Heart left ventricle (tissue), 13 donors: ENCODE measurements at regions not wholly inside any gene's neighbourhood (a gene's known extent, or its start where the extent isn't known, plus 50 kb on each side); places are given as distances from the start of the nearest gene placed in this dataset.

Experiments
- POLR2A ChIP-seq, 2 donors: fragments of 450-650 bp; IDR thresholded peaks; one replicate each; pipeline ENCODE4 v1.6.1; 2017; ENCODE audit warnings: antibody characterized with exemption in 2 of 2, mild to moderate bottlenecking in 2 of 2, moderate library complexity in 2 of 2
- TF ChIP-seq, protein P1 (sequence below), 12 donors: fragments of 200-600 bp; sonication (generic) in 4 of 12; IDR thresholded peaks; one replicate each; pipeline versions ENCODE4 v1.5.0 to v1.8.0; 2018 to 2022; ENCODE audit warnings: antibody characterized with exemption in 12 of 12, mild to moderate bottlenecking in 5 of 12
- donor health status: ischemic (EF 13 %, LVEDD 7.1; RV severe dilation, severe dysfunction).
- donor health status: DM: no; HTN: yes; CAD: no.
- donor health status: DM: no; HTN: no; CAD: no.
- donor health status: ischemic (EF 25% LVEDD 6.9; RV normal size, moderate dysfunction).
- donor health status: ischemic (EF 25% LVEDD 5.7; RV mildly dilated, moderate dysfunction).
- donor health status: ischemic (EF 35%, LVEDD 5.7; RV mildly dilated, moderate dysfunction).
- donor health status: nonischemic (EF 11% LVEDD 7.7; RV severe dilation, severe dysfunction).
- donor health status: DM: yes; HTN: yes; CAD: no.
- donor health status: PGD.
- donor health status: ischemic (EF 29% LVEDD 5.4; RV normal size, mild dysfunction).
- donor health status: nonischemic (EF 23%, LVEDD 6.1; RV moderate dilation, normal function).

GRCh38 chr1:157278383-157279137 is 140.4 kb upstream of the ETV3 start:
- TF ChIP-seq, protein P1, sequence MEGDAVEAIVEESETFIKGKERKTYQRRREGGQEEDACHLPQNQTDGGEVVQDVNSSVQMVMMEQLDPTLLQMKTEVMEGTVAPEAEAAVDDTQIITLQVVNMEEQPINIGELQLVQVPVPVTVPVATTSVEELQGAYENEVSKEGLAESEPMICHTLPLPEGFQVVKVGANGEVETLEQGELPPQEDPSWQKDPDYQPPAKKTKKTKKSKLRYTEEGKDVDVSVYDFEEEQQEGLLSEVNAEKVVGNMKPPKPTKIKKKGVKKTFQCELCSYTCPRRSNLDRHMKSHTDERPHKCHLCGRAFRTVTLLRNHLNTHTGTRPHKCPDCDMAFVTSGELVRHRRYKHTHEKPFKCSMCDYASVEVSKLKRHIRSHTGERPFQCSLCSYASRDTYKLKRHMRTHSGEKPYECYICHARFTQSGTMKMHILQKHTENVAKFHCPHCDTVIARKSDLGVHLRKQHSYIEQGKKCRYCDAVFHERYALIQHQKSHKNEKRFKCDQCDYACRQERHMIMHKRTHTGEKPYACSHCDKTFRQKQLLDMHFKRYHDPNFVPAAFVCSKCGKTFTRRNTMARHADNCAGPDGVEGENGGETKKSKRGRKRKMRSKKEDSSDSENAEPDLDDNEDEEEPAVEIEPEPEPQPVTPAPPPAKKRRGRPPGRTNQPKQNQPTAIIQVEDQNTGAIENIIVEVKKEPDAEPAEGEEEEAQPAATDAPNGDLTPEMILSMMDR (IDR thresholded peaks at IDR 0.05): no peak
- no peak for TF ChIP-seq POLR2A (IDR thresholded peaks at IDR 0.05)
